HG03571 (cell line): ENCODE measurements at regions not wholly inside any gene's neighbourhood (a gene's known extent, or its start where the extent isn't known, plus 50 kb on each side); places are given as distances from the start of the nearest gene placed in this dataset.

Experiments
- ATAC-seq: cut with Tn5 transposase; IDR thresholded peaks from one replicate; pipeline ENCODE4 v1.9.1; 2021; ENCODE audit not compliant: unreplicated experiment

DNA sequence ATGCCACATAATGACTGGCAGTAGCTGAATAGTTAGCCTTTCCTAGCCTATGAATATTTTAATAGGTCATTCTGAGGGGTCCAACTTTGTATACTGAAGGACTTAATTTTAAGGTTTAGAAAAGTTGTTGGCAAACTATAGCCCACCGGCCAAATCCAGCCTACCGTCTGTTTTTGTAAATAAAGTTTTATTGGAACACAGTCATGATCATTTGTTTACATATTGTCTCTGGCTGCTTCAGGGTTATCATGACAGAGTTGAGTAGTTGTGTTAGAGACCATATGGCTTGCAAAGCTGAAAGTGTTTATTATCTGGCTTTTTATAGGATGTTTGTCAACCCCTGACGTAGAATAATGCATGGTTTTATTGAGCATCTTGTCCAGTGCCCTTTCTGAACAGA lies 73.4 kb downstream of the NTMT2 start:
- no peak for ATAC-seq

DNA sequence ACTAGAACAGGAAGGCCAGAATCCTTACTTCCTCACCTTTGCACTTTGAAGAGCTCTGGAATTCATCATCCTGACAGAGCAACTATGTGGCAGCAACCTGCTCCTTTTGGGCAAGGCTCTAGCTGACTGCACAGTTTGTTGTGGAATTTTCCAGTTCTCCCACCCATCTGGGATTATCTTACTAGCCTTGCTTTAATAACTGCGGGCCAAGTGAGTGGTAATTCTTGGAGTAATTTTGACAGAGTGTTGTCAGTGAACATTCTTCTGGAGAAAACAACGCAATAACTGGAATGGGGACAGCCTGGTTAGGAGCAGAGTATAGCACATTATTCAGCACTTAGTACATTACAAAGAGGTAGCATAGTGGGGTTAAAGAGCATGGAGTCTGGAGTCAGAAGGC lies 75.3 kb downstream of the NTMT2 start:
- no peak for ATAC-seq

DNA sequence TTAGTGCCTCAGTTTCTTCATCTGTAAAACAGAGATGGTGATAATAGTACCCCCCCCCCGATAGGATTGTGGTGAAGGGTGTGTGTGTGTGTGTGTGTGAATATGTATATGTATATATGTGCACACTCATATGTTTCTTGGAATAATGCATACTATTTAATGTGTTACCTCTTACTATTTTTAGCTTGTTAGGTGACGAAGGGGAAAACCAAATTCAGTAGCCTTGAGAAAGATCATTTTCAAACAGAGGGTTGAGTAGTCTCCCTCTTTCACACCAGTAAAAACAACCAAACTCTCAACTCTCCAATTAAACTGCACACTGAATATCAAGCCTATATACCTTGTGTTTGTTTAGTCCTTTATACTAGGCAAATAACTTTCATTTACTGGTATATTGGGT lies 75.7 kb downstream of the NTMT2 start:
- ATAC-seq = no peak

DNA sequence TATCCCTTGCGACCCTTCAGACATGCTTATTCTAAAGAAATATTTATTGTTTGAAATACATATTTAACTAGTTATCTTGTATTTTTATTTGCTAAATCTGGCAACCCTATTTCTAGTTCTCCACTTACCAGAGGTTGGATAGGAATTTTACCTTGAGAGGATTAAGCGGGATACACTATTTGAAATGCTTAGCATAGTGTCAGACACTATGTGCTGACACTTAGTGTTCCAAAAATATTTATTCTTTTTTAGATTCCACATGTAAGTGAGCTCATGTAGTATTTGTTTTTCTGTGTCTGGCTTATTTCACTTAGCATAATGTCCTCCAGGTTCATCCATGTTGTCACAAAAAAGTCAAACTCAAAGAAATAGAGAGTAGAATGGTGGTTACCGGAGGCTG lies 78.7 kb downstream of the NTMT2 start:
- ATAC-seq = no peak

DNA sequence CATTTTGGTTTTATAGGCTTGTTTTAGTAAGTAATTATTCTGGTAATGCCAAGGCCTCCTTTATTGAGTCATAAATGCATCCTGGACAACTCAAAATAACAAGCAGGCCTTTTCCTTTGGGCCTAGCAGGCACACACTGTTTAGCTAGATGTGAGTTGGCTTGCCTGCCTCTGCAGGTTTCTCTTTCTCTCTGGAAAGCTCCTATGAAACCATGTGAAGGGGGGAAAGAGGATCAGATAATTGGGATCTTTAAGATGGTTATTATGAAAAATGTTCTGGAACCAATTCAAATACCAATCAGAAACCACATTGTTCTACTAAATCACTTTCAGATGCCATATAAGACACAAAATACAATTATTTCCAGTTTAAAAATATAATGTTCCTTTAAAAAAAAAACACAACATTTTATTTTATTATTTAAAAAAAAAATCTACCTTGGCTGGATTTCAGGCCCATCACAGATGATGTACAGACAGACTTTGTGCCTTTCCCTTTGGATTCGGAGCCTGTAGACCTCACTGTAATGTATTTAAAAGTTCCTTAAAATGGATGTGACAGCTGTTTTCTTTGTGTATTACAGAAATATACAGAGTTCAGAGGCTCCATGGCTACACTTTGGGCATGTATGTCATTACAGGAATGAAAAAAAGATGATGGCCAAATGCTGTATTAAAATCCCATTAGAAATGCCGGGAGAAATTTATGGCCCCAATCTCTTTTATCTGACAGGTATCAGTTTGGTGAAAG lies 80.2 kb downstream of the NTMT2 start:
- no peak for ATAC-seq

DNA sequence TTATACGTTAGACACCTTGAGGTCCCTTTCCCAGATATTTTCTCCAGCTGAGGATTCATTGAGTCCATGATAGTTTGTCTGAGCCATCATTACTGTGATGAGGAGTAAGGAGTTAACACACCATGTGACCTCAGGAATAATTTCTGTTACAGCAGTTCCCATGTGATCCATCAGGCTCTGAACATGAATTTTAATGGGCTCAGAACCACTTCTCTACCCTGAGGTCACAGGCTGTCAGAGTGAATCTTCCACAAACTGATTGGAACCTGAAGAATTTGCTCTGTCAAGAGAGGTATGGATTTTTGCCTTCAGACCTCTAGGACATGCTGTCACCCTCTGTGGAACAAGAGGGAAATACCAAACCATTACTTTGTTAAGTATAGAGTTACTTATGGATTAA lies 81.0 kb downstream of the NTMT2 start:
- ATAC-seq = no peak

DNA sequence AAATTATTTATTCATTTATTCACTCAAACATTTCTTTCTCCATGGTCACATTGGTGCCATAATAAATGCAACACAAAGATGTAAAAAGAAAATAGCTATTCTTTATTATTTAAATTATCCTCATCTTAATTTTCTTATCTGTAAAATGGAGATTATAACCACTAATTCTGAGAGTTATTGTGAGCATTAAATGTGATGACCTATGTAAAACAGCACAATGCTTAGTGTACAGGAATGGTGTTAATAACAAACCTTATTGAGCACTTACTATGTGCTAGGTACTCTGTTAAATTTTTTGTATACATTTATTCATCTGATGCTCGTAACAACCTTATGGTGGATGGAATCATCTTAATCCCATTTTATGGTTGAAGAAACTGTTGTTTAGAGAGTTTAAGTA lies 84.6 kb downstream of the NTMT2 start:
- ATAC-seq = no peak

DNA sequence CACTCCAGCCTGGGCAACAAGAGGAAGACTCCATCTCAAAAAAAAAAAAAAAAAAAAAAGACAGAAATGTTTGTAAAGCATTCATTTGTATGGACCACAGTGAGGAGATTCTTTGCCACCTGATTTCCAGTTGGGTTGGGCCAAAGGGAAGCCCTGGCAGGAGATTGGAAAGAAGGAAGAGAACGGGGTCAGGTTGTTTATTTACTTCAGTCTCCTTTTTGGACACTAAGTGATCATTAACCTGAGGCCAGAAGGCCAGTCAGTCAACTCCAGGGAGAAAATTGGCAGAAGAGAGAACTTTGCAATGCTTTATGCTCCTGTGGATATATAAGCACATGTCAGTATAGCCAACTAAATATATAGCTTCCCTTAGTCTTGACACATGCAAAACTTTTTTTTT lies 85.9 kb downstream of the NTMT2 start:
- ATAC-seq = no peak

DNA sequence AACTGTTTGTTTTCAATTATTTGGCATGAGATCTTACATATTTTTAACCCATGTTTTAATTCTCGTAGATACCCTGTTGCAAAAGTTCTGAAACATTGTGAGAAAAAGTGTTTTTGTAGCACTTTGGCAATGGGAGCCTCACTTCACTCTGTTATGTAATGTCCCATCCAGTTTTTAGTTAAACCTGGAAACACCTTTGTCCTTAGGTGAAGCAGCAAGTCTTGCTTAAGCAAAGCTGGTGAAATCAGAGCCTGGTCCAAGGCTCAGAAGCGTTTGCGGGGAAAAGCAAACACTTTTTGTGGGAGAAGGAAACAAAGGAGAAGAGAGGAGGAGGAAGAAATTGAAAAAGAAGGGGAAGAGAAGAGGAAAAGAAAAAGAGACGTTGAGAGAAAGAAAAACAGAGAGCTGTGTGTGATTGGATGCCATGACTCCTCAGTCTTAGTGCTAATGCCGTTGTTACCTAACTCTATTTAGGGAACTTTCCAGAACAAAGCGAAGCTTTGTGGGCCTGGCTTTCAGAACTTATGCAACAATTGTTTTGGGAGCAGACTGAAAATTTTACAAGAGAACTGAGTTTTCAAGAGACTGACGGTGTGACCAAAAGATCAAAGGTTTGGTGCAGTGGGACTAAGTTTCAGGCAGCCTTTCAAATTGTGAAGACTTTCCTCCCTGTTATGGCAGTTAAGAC lies 93.1 kb downstream of the NTMT2 start:
- ATAC-seq = no peak

DNA sequence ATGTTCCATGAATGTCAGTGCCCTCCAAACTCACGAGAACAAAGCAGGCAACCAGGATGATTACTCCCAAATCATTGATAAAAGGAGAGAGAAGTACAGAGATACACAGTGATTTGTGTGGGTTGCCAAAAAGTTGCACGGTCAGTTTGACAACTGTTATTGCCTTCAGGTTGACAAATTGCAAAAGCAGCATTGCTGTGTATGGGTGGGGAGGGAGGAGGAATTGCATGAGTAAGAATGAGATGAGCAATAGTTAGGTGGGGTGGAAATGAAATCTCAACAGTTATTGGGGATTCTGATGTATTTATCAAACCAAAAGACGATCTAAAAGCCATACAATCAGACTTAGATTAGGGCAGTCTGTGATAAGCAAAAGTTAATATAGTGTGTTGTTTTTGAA lies 93.7 kb downstream of the NTMT2 start:
- ATAC-seq = no peak

DNA sequence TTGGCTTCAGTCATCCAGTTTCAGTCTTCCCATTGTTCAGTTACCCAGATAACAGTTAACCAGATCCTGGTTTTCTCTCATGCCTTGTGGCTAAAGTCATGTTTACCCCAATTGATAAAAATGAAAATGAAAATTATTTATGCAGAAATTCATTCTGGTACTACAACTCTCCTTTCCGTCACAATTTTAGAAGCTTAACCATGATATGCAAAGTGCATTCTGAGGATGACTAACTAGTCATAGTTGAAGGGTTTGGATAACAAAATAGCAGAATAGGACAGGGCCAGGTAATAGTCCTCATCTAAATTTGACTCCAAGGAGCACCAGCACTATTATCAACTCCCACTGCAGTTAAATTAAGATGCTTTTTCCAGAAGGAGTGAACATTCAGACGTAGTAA lies 94.7 kb downstream of the NTMT2 start:
- ATAC-seq = peak; percentile 92

DNA sequence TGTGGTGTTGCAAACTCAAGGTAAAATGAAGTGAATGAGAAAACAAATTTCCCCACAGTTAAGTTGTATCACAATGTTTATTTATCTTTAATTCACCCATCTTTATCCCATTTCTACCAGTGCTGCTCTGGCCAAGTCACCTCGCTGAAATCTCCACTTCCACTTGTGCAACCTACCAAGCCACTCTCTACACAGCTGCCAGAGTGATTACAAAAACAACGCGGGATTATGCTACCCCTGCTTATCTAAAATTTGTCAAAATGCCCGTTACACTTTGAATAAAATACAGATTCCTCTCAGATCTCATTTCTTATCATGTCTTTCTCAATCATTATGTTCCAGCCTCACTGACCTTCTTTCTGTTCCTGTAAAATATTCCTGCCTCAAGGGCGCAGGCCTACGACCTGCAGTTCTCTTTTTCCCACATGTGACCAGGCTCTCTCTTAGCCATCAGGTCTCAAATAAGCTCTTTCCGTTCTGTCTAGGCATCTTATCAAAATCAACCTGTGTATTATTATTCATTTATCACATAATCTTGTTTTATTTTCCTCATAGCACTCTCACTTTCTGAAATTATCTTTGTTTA lies 95.6 kb downstream of the NTMT2 start:
- ATAC-seq = no peak

DNA sequence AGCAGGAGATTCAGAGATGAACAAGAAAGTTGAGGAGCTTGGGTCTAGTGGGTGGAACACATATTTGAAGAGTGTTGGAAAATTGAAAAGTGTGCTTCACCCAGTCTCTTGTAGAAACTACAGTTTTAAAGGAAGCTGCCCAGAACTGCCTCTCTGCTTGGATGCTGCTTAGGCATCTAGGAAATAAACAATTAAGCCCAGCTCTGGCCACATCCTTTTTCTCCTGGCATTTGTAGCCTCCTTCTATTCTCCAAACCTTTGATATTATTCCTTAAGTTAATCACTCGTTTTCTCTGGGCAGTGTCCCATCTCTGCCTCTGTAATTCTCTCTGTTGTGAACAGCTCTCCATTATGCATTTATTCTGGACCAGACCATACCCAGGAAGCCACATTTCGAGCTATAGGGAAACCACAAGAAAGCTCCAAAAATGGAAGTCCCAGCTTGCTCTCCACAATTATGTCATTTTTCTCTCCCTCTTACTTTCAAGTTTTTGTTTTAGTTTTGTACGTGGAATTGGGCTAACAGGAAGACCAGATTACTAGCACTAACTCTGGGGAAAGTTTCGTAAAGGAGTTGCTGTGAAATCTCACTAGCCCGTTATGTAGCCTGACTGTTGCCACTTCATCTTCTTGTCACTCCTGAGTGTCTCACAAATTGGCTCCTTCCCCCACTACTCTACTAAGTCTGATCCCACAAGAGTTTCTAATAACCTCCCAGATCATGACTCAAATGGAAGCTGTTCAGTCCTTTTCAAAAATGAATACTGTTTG lies 102.2 kb downstream of the NTMT2 start:
- no peak for ATAC-seq

DNA sequence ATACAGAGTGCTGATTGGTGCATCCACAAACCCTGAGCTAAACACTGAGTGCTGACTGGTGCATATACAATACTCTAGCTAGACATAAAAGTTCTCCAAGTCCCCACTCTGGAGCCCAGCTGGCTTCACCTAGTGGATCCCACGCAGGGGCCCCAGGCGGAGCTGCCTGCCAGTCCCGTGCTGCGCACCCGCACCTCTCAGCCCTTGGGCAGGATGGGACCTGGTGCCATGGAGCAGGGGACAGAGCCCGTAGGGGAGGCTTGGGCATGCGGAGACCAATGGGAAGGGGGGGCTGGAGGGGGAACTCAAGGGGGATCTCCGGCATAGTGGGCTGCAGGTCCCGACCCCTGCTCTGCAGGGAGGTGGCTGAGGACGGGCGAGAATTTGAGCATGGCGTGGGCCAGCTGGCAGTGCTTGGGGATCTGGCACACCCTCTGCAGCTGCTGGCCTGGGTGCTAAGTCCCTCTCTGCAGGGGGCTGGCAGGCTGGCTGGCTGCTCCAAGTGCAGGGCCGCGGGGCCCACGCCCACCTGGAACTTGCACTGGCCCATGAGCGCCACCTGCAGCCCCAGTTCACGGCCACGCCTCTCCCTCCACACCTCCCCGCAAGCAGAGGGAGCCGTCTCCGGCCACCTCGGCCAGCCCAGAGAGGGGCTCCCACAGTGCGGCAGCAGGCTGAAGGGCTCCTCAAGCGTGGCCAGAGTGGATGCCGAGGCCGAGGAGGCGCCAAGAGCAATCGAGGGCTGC lies 104.9 kb downstream of the NTMT2 start:
- no peak for ATAC-seq

DNA sequence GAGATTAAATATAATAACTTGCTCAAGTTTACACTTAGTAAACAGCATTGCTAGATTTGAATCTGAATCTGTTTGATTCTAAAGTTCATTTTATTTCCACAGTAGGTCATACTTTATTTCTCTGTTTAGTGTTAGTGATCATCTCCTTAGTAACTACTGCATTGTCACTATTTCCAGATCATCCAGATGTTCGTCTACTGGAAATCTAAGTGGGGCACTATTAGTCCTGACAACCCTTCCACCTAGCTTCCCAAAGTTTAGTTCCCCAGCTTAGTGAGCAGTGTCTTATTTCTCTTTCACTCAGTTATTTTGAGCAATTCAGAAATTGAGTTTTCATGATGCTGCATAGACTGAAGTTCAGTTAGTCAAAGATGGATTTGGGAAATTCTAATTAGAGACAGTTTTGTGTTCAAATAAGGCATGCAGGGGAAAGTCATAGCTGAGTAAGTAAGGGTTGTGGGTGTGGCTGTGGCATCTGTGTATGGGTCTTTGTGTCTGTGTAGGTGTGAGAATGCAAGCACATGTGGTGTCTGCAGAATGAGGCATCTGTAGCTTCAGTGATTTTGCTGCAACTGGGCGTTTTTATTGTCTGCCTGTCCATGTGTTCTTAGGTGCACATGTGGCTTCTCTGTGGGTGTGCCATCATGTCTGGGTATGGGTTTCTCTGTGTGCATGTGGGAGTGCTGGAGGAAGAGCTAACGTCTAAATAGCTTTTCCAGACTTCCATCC lies 107.3 kb downstream of the NTMT2 start:
- ATAC-seq = no peak

DNA sequence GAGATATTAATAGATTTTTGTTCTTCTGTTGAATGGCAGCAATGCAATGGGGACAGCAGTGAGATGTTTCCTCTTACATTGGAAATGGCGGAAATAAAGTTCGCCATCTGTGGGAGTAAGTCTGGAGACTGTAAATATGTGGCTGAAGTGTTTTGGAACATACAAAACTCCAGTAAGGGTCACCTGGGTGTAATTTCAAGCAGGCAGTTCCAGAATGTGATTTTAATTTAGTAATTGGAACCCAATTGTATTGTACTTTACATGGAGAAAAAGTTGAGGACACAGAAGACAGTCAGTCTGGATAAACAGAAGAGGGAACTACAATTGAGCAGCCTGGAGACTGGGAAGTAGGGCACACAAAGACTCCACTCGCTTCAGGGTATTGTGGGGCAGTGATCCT lies 108.6 kb downstream of the NTMT2 start:
- ATAC-seq = no peak

DNA sequence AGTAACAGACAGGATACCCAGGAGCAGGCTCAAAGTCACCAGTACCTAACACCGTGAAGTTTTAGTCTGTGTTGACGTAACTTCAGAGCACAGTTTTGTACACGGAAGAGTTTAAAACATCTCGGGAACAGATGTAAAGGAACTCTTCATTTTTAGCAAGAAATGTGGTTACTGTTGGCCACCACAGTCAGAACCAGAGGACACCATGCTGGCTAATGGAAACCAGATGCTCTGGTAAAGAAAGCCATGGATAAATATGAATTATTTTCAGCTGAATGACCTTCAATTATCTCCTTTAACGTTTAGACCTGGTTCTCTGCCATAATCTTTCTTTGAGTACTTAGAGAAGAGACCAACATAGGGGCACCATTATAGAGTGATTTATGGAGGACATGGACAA lies 115.9 kb downstream of the NTMT2 start:
- ATAC-seq = no peak

DNA sequence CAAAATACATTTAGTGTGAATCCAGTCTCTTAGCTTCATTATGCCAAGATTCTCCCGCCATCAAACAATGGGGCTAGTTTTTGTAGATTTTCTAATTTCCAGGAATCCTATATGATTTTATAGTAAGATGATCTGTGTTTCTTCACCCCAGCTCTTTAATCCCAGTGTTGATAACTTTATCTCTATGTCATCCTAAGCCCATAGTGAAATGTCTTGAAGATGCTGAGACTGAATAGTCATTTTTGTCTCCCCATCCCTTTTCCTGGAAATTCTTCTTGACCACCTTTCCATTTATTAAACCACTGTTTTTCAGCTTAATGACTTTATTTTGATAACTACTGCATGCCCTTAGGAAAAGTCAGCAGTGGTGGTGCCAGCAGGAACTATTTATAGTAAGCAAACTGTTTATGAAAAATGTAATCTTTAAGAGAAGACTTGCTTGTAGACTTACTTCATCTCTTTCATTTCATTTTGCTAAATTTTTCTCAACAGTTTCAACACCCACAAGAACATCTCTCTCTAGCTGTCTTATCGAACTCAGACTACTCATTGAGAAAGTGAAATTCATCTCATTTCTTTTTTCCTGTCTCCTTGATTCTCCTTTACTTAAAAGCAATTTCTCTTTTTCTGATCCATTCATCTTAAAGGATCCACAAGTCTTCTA lies 116.6 kb downstream of the NTMT2 start:
- no peak for ATAC-seq

DNA sequence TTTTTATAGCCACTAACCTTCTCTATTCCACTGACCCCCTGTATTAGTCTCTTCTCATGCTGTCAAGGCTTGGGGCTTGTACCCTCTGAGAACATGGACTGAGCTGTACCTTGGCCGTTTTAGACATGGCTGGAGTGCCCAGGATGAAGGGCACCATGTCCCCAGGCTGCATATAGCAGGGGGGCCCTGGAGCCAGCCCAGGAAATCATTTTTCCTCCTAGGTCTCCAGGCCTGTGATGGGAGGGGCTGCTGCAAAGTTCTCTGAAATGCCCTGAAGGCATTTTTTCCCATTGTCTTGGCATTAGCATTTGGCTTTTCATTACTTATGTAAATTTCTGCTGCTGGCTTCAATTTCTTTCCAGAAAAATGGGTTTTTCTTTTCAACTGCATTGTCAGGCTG lies 119.5 kb downstream of the NTMT2 start:
- ATAC-seq = no peak

DNA sequence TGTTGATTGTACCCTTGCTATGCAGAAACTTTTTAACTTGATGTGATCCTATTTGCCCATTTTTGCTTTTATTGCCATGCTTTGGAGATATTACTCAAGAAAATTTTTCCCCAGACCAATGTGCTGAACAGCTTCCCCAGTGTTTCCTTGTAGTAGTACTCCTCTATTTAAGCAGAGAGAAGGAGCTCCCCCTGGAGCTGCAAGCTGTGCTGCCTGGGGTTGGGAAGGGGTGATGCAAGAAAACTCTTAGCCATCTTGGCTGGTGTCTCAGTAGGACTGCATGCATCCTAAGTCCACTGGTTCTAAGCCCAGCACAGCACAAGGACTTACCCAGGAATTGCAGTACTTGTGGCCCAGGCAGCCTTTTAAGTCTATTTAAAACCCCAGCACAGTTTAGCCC lies 121.6 kb downstream of the NTMT2 start:
- ATAC-seq = no peak
